ENCODE measurements at regions not wholly inside any gene's neighbourhood (a gene's known extent, or its start where the extent isn't known, plus 50 kb on each side); places are given as distances from the start of the nearest gene placed in this dataset.

DNA sequence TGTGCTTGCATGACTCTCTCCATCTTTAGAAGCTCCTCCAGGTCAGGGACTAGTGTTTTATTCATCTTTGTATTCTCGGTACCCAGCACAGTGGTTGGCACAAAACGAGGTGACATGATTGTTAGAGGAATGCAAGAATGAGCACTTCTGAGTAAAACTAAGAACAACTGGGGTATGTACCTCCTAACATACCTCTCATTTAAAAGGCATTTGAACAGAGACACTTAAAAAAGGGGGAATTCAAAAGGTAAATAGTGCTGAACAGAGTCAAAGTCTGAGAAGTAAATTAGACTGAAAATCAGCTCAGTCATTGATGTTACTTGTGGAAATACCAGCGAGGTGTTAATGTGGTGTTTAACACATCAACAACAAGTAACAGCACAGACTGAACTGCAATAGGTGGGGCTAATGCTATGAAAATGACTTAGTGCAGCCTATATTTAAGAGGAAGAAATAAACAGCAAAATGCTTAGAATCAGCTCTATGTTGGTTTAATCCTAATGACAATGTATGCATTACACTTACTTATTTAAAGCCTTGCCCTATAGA is 102.4 kb downstream of the TMCO5A start:
- no peak overlapping the region for H3K4me3 ChIP-seq (ENCODE audit: low read depth, low read length)
- TF ChIP-seq CTCF (IDR thresholded peaks at IDR 0.05; ENCODE audit: low read depth, low read length), result no peak

GRCh38 chr15:38038659-38039442 is 104.4 kb downstream of the TMCO5A start:
- H3K4me3 ChIP-seq (ENCODE audit: low read depth, low read length), result no peak overlapping the region
- no peak for TF ChIP-seq CTCF (IDR thresholded peaks at IDR 0.05; ENCODE audit: low read depth, low read length)

- H3K4me3 ChIP-seq (ENCODE audit: low read depth, low read length), result no peak overlapping the region
- TF ChIP-seq CTCF (IDR thresholded peaks at IDR 0.05; ENCODE audit: low read depth, low read length), result no peak
These were observed 106.2 kb downstream of the TMCO5A start for GRCh38 chr15:38040615-38041014.

GRCh38 chr15:38041576-38041975 is 107.1 kb downstream of the TMCO5A start:
- no peak overlapping the region for H3K4me3 ChIP-seq (ENCODE audit: low read depth, low read length)
- no peak for TF ChIP-seq CTCF (IDR thresholded peaks at IDR 0.05; ENCODE audit: low read depth, low read length)

DNA sequence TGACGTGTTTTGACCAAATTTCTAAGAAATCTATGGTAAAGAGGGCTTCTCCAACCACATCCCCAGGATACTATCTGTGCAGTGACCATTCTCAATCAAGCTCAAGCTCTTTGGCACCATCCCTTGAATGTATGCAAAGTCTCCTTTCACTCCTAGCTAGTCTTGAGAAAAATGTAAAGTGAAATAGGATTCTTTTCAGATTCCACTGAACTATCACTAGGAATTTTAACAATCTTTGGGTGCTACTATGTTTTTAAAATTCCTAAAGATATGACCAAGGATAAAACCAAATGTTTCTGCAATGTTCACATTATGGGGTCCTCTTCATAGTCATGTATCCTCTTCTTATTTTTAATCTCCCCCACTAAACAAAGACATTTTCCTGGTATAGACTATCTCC is 107.8 kb downstream of the TMCO5A start:
- TF ChIP-seq CTCF (IDR thresholded peaks at IDR 0.05; ENCODE audit: low read depth, low read length), result no peak

GRCh38 chr15:38042707-38043445 is 108.4 kb downstream of the TMCO5A start:
- H3K4me3 ChIP-seq (ENCODE audit: low read depth, low read length), result no peak overlapping the region
- no peak for TF ChIP-seq CTCF (IDR thresholded peaks at IDR 0.05; ENCODE audit: low read depth, low read length)

More for the DNA sequence above, 107.8 kb downstream of the TMCO5A start:
- no peak overlapping the region for H3K4me3 ChIP-seq (ENCODE audit: low read depth, low read length)
